HCT116 (cell line): ENCODE measurements at regions not wholly inside any gene's neighbourhood (a gene's known extent, or its start where the extent isn't known, plus 50 kb on each side); places are given as distances from the start of the nearest gene placed in this dataset.

Source experiments
- ATAC-seq: fragments of 200-7000 bp; cut with Tn5 transposase; 2 replicates; pipeline ENCODE4 v1.9.1; 2020; ENCODE audit warnings: mild to moderate bottlenecking, moderate library complexity
- BruUV-seq: library from RNA; stranded (reverse); fragments of 400-500 nt; replicated peaks from 2 replicates; lab custom pipeline; 2021; lab: Mats Ljungman, UMichigan
- CTCF ChIA-PET: fragments of 300-600 bp; sonication (Branson Sonifier 250); formaldehyde crosslinking; loops from one replicate; lab custom pipeline; 2021; ENCODE audit warnings: antibody characterized with exemption; lab: Charles Lee
- POLR2A ChIA-PET: fragments of 300-600, 350-600 bp; sonication (Branson Sonifier 250); formaldehyde crosslinking; loops from one replicate; lab custom pipeline; 2021; ENCODE audit warnings: antibody characterized with exemption; lab: Charles Lee
- RAD21 ChIA-PET, 2 experiments: fragments of 300-600 bp; sonication (Branson Sonifier 250); formaldehyde crosslinking; loops; one replicate each; lab custom pipeline; 2023; ENCODE audit warnings: low total read pairs in 2 of 2; ENCODE audit not compliant: uncharacterized antibody in 2 of 2, unreplicated experiment in 2 of 2, low non-redundant PET in 1 of 2; lab: Charles Lee
- DNase-seq: peaks from one replicate; pipeline ENCODE4 v3.0.0-alpha.2; 2010; ENCODE audit warnings: low read depth, low spot score
- H2AFZ ChIP-seq: fragments of 200-600 bp; shearing (Covaris generic), sonication (generic); 2 replicates; pipeline ENCODE4 v1.6.1; 2017; ENCODE audit warnings: low read depth, mixed run types, mixed read lengths, antibody characterized with exemption, low read length; ENCODE audit not compliant: poor library complexity, severe bottlenecking
- H3K27ac ChIP-seq: 2 replicates; pipeline ENCODE4 v1.5.1; 2012; ENCODE audit warnings: low read depth, low read length
- H3K27me3 ChIP-seq: fragments of 200-600 bp; sonication (generic); 2 replicates; pipeline ENCODE4 v1.6.1; 2016; ENCODE audit warnings: mixed run types, low read length, mixed read lengths; ENCODE audit not compliant: insufficient read depth
- H3K36me3 ChIP-seq, 2 experiments: fragments of 200-500 bp in 1 of 2; fragments of 200-600 bp in 1 of 2; sonication (Bioruptor generic) in 1 of 2; sonication (generic) in 1 of 2; 2 replicates each; pipeline versions ENCODE4 v1.5.1 to v1.6.1; 2014 to 2016; ENCODE audit warnings: low read length in 2 of 2, inconsistent platforms in 1 of 2, mixed read lengths in 1 of 2, mixed run types in 1 of 2; ENCODE audit not compliant: insufficient read depth in 2 of 2, control insufficient read depth in 1 of 2
- H3K4me1 ChIP-seq, 2 experiments: fragments of 200-600 bp in 1 of 2; sonication (generic) in 1 of 2; 2 replicates each; pipeline versions ENCODE4 v1.5.1 to v1.6.1; 2012 to 2017; ENCODE audit warnings: low read length in 2 of 2, inconsistent platforms in 1 of 2, mild to moderate bottlenecking in 1 of 2, mixed read lengths in 1 of 2, mixed run types in 1 of 2, moderate library complexity in 1 of 2; ENCODE audit not compliant: insufficient read depth in 2 of 2, control insufficient read depth in 1 of 2
- H3K4me2 ChIP-seq: fragments of 200-600 bp; sonication (generic); 2 replicates; pipeline ENCODE4 v1.6.1; 2017; ENCODE audit warnings: mixed run types, low read length, mixed read lengths
- H3K4me3 ChIP-seq, 2 experiments: fragments of 200-600 bp in 1 of 2; sonication (generic) in 1 of 2; replicated peaks in 1 of 2; 2 replicates each; pipeline ENCODE4 v1.5.1; 2011 to 2016; ENCODE audit warnings: low read length in 2 of 2, control low read depth in 1 of 2, low read depth in 1 of 2, mild to moderate bottlenecking in 1 of 2, mixed read lengths in 1 of 2, mixed run types in 1 of 2
- H3K79me2 ChIP-seq: fragments of 200-600 bp; sonication (generic); 2 replicates; pipeline ENCODE4 v1.6.1; 2017; ENCODE audit warnings: mild to moderate bottlenecking, mixed run types, low read length, moderate library complexity, mixed read lengths; ENCODE audit not compliant: insufficient read depth
- H3K9ac ChIP-seq: fragments of 200-600 bp; sonication (generic); 2 replicates; pipeline ENCODE4 v1.6.1; 2016; ENCODE audit warnings: low read length, mixed read lengths
- H3K9me2 ChIP-seq: fragments of 200-600 bp; sonication (generic), shearing (Covaris generic); 2 replicates; pipeline ENCODE4 v1.6.1; 2017; ENCODE audit warnings: mixed run types, mild to moderate bottlenecking, moderate library complexity; ENCODE audit not compliant: insufficient read depth
- H3K9me3 ChIP-seq, 2 experiments: fragments of 200-500 bp in 1 of 2; fragments of 200-600 bp in 1 of 2; sonication (Bioruptor generic) in 1 of 2; sonication (generic) in 1 of 2; 2 replicates each; pipeline ENCODE4 v1.6.1; 2014 to 2017; ENCODE audit warnings: low read length in 2 of 2, mixed read lengths in 2 of 2, inconsistent platforms in 1 of 2, low read depth in 1 of 2, mild to moderate bottlenecking in 1 of 2, mixed run types in 1 of 2, moderate library complexity in 1 of 2; ENCODE audit not compliant: control insufficient read depth in 1 of 2, insufficient read depth in 1 of 2
- H4K20me1 ChIP-seq: fragments of 200-600 bp; sonication (generic), shearing (Covaris generic); 2 replicates; pipeline ENCODE4 v1.6.1; 2017; ENCODE audit warnings: mixed run types, mild to moderate bottlenecking, moderate library complexity; ENCODE audit not compliant: insufficient read depth
- ATF3 ChIP-seq: IDR thresholded peaks from 2 replicates; pipeline ENCODE4 v1.6.1; 2012
- ELF1 ChIP-seq: IDR thresholded peaks from 2 replicates; pipeline ENCODE4 v1.6.1; 2012; ENCODE audit warnings: low read depth, borderline replicate concordance
- EZH2 ChIP-seq: fragments of 200-600 bp; sonication (generic); IDR thresholded peaks from 2 replicates; pipeline ENCODE4 v1.6.1; 2017; ENCODE audit warnings: antibody characterized with exemption, mixed run types
- FOSL1 ChIP-seq: IDR thresholded peaks from 2 replicates; pipeline ENCODE4 v1.6.1; 2012; ENCODE audit warnings: low read depth
- JUND ChIP-seq: IDR thresholded peaks from 2 replicates; pipeline ENCODE4 v1.6.1; 2012
- MAX ChIP-seq: IDR thresholded peaks from 2 replicates; pipeline ENCODE4 v1.6.1; 2012
- POLR2AphosphoS5 ChIP-seq: IDR thresholded peaks from 2 replicates; pipeline ENCODE4 v1.6.1; 2011; ENCODE audit warnings: mild to moderate bottlenecking, low read depth, low read length, moderate library complexity
- REST ChIP-seq: IDR thresholded peaks from 2 replicates; pipeline ENCODE4 v1.6.1; 2012; ENCODE audit warnings: low read depth
- SIN3A ChIP-seq: IDR thresholded peaks from 2 replicates; pipeline ENCODE4 v1.6.1; 2012; ENCODE audit warnings: low read depth
- SP1 ChIP-seq: IDR thresholded peaks from 2 replicates; pipeline ENCODE4 v1.6.1; 2012; ENCODE audit warnings: low read depth
- SRF ChIP-seq: IDR thresholded peaks from 2 replicates; pipeline ENCODE4 v1.6.1; 2012; ENCODE audit warnings: low read depth
- TCF7L2 ChIP-seq: IDR thresholded peaks from 2 replicates; pipeline ENCODE4 v1.7.0; 2011; ENCODE audit warnings: borderline replicate concordance, inconsistent platforms; ENCODE audit not compliant: insufficient read depth, insufficient read length; ENCODE audit errors: extremely low read depth
- YY1 ChIP-seq: IDR thresholded peaks from 2 replicates; pipeline ENCODE4 v1.6.1; 2011; ENCODE audit warnings: low read length, low read depth, moderate library complexity, mild to moderate bottlenecking; ENCODE audit not compliant: insufficient replicate concordance; ENCODE audit errors: extremely low read depth
- ZFX ChIP-seq: fragments of 450-650 bp; IDR thresholded peaks from 2 replicates; pipeline ENCODE4 v1.6.1; 2017
- ZNF274 ChIP-seq: fragments of 200-500 bp; sonication (Bioruptor generic); IDR thresholded peaks from 2 replicates; pipeline ENCODE4 v1.6.1; 2014; ENCODE audit warnings: mild to moderate bottlenecking, low read depth, low read length, inconsistent platforms
- intact Hi-C: fragments of 100-400 bp; cut with micrococcal nuclease; formaldehyde crosslinking; loops from 2 replicates; pipeline ENCODE4 v1.10.0; 2022

- no peak for TF ChIP-seq MAX
These were observed 250.6 kb upstream of the PPP2R2D start (continued) for GRCh38 chr10:131650169-131650705.

- DNase-seq (no peak), ATAC-seq (no peak)
- Histone ChIP-seq H3K27me3 (no peaks in the 10 kb centered on the region), H3K4me1 (no peaks in the 10 kb centered on the region), H2AFZ (no peak overlapping the region), H3K4me2 (no peak overlapping the region), H3K4me3 (no peak overlapping the region), H4K20me1 (no peaks in the 10 kb centered on the region), H3K36me3 (no peaks in the 10 kb centered on the region), H3K9me2 (no peaks in the 10 kb centered on the region), H3K9ac (no peak overlapping the region), H3K79me2 (no peaks in the 10 kb centered on the region), H3K27ac (no peak overlapping the region), H3K9me3 (no peaks in the 10 kb centered on the region)
- TF ChIP-seq ATF3 (no peak), SRF (no peak), JUND (no peak), MAX (no peak), ZFX (no peak), YY1 (no peak), SP1 (no peak), ELF1 (no peak), POLR2AphosphoS5 (no peak), ZNF274 (no peak), REST (no peak), SIN3A (no peak), TCF7L2 (no peak), FOSL1 (no peak), EZH2 (no peak)
- RAD21 ChIA-PET, result no interaction called here
- intact Hi-C loops, result no loop called here
- no TSS peak for BruUV-seq
- POLR2A ChIA-PET, result no interaction called here
- CTCF ChIA-PET, result no interaction called here
These were observed 249.8 kb upstream of the PPP2R2D start for GRCh38 chr10:131650771-131651673.
